ENCODE measurements at regions not wholly inside any gene's neighbourhood (a gene's known extent, or its start where the extent isn't known, plus 50 kb on each side); places are given as distances from the start of the nearest gene placed in this dataset.

- Mint-ChIP-seq H3K27me3 (ENCODE audit: low read depth) (no peaks in the 10 kb centered on the region), H3K27ac (no peak overlapping the region), H3K4me3 (no peak overlapping the region), H3K4me1 (ENCODE audit: low read depth) (peaks cover 6% of the 10 kb centered on the region), H3K36me3 (ENCODE audit: low read depth) (no peaks in the 10 kb centered on the region), H3K9me3 (no peaks in the 10 kb centered on the region)
Measured at GRCh38 chr20:24106801-24107445, 118.3 kb upstream of the GGTLC1 start.

DNA sequence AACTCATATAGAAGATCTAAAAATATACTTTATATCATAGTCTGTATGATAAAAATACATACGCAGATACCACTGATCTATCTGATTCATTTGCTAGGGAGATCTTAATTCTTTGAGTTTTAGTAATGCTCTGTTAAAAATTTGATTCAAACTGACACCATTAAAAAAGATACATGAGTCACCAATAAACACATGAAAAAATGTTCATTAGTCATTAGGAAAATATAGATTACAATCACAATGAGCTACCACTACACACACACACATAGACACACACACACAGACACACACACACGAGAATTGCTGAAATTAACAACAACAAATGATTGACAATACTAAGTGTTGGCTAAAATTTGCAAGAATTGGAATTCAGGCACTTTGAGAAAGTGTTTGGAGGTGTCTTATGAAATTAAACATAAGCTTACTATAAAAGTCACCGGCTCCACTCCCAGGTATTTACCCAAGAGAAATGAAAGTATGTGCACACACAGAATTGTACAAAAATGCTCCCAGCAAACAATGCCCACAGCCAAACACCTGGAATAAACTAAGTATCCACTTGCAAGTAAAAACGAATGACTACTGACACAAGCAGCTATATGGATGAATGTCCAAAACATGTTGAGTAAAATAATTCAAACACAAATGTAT, 117.7 kb upstream of the GGTLC1 start:
- no peaks in the 10 kb centered on the region for H3K27me3 Mint-ChIP-seq (ENCODE audit: low read depth)
- H3K27ac Mint-ChIP-seq: no peak overlapping the region
- H3K4me1 Mint-ChIP-seq (ENCODE audit: low read depth): peaks cover 6% of the 10 kb centered on the region
- no peak overlapping the region for H3K4me3 Mint-ChIP-seq
- H3K9me3 Mint-ChIP-seq: no peaks in the 10 kb centered on the region
- no peaks in the 10 kb centered on the region for H3K36me3 Mint-ChIP-seq (ENCODE audit: low read depth)

- Mint-ChIP-seq H3K27ac (no peak overlapping the region), H3K4me1 (ENCODE audit: low read depth) (peaks cover 10% of the 10 kb centered on the region), H3K36me3 (ENCODE audit: low read depth) (no peaks in the 10 kb centered on the region), H3K9me3 (no peaks in the 10 kb centered on the region), H3K27me3 (ENCODE audit: low read depth) (no peaks in the 10 kb centered on the region), H3K4me3 (no peak overlapping the region)
Measured at GRCh38 chr20:24102749-24103333, 114.3 kb upstream of the GGTLC1 start.

- H3K36me3 Mint-ChIP-seq (ENCODE audit: low read depth): no peaks in the 10 kb centered on the region
- peaks cover 10% of the 10 kb centered on the region for H3K4me1 Mint-ChIP-seq (ENCODE audit: low read depth)
- H3K27me3 Mint-ChIP-seq (ENCODE audit: low read depth): no peaks in the 10 kb centered on the region
- H3K9me3 Mint-ChIP-seq: no peaks in the 10 kb centered on the region
- H3K4me3 Mint-ChIP-seq: no peak overlapping the region
- no peak overlapping the region for H3K27ac Mint-ChIP-seq
Measured at GRCh38 chr20:24102290-24102689, 113.7 kb upstream of the GGTLC1 start.

DNA sequence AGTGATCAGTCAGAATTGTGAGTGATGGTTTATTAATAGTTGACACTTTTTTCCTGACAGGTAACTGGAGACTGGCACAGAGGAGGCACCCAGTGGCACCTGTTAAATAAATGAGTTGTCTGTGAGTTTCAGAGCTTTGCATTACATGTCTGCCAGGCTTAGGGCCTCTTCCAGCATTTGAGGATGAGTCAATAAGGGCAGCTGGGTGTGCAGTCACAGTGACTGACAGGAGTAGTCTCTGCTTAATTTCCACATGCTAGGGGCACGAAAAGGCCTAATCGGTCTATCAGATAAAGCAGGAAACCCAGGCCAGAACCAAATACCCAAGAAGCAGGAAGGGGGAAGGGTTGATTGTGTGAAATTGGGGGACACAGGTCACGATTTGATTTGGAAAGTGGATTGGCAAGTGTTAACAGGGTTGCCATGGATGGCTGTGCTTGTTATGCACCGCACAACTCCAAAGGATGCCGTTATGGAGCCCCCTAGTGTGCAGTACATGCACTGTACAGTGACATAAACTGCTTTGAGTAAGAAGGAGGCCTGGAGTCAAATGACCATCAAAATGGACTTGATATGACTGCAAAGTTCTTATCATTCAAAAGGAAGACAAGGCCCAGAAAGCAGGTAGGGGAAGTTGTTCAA, 111.9 kb upstream of the GGTLC1 start:
- Mint-ChIP-seq H3K36me3 (ENCODE audit: low read depth) (no peaks in the 10 kb centered on the region), H3K4me1 (ENCODE audit: low read depth) (peaks cover 10% of the 10 kb centered on the region), H3K4me3 (no peak overlapping the region)

GRCh38 chr20:24098886-24099285, 110.3 kb upstream of the GGTLC1 start:
- Mint-ChIP-seq H3K9me3 (no peaks in the 10 kb centered on the region), H3K27me3 (ENCODE audit: low read depth) (no peaks in the 10 kb centered on the region), H3K4me3 (no peak overlapping the region), H3K36me3 (ENCODE audit: low read depth) (no peaks in the 10 kb centered on the region), H3K27ac (no peak overlapping the region), H3K4me1 (ENCODE audit: low read depth) (peaks cover 10% of the 10 kb centered on the region)

More for the DNA sequence above, 111.9 kb upstream of the GGTLC1 start:
- no peak overlapping the region for H3K27ac Mint-ChIP-seq
- H3K27me3 Mint-ChIP-seq (ENCODE audit: low read depth): no peaks in the 10 kb centered on the region
- no peaks in the 10 kb centered on the region for H3K9me3 Mint-ChIP-seq

DNA sequence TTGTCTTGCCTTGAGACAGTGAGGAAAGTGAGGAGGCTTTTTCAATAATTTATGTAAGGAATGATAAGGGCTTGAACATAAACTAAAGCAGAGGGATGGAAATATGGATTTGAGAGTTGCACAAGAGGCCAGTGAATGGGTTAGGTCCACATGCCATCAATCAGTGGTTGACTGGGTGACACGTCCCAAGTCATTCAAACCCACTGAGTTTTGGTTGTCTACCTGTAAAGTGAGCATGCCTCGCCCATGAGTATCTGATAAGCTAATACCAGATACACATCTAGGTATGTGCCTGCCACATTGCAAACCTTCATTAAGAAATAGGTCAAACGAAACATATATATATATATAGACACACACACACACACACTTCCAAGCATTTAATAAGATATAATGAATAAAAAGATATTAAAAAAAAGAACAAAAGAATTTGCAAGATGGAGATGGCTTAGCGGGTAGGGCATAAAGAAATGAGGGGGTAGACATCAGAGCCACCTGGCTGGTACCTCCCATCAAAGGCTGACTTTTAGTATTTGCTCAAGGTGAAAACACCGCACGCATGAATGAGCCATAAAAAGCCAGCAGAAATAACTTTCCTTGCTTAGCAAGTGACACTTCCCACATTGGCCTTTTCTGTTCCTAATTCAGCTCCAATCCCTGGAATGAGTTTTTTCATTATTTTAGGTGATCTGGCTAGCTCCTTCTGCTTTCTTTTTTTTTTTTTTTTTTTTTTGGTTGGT, 109.1 kb upstream of the GGTLC1 start:
- H3K9me3 Mint-ChIP-seq: no peaks in the 10 kb centered on the region
- H3K36me3 Mint-ChIP-seq (ENCODE audit: low read depth): no peaks in the 10 kb centered on the region
- no peak overlapping the region for H3K4me3 Mint-ChIP-seq
- no peak overlapping the region for H3K27ac Mint-ChIP-seq
- no peaks in the 10 kb centered on the region for H3K27me3 Mint-ChIP-seq (ENCODE audit: low read depth)
- peaks cover 7% of the 10 kb centered on the region for H3K4me1 Mint-ChIP-seq (ENCODE audit: low read depth)

DNA sequence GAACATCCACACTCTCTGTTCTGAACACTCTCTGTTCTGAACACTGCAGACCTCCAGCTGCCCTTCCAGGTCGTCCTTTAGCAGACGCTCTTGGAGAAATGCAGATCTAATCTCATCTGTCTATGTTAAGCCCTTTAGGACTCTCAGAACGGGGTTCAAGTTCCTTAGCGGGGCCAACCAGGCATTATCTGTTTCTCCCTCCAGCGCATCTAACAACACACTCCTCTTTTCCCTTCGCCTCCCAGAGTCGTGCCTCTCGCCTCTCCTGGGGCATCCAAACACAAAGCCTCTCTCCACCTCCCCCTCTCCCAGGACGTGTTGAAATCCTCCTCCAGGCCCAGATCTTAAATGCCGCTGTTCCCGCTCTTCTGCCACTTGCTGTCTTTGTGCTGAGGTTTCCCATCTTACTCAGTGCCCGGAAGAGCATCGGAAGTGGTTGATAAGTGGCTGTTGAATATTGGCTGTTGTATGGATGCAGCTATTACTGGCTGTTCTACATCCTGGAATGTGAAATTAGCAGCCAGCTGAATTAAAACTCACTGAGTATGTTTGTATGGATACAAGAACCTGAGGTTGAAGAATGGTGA, 108.4 kb upstream of the GGTLC1 start:
- H3K9me3 Mint-ChIP-seq: no peaks in the 10 kb centered on the region
- no peak overlapping the region for H3K27ac Mint-ChIP-seq
- no peak overlapping the region for H3K4me3 Mint-ChIP-seq
- no peaks in the 10 kb centered on the region for H3K27me3 Mint-ChIP-seq (ENCODE audit: low read depth)
- peaks cover 6% of the 10 kb centered on the region for H3K4me1 Mint-ChIP-seq (ENCODE audit: low read depth)
- H3K36me3 Mint-ChIP-seq (ENCODE audit: low read depth): no peaks in the 10 kb centered on the region

DNA sequence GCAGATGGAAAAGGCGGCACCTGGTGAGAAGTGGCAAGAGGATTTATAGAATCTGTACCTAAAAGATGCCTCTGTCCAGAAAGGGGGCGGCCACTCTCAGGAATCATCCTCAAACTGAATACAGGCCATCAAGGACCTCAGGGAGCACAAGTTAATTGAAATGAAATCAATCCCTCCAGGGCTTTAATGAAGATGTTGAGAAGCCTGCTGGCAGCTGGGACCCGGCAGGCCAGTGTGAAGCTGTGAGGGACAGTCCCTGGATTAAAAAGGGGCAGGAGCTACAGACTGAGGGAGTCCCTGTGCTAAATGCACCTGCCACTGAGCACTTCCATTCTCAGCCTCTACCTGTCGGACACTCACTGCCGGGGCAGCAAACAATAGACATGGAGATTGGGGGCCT, 107.7 kb upstream of the GGTLC1 start:
- Mint-ChIP-seq H3K36me3 (ENCODE audit: low read depth) (no peaks in the 10 kb centered on the region), H3K27me3 (ENCODE audit: low read depth) (no peaks in the 10 kb centered on the region), H3K4me3 (no peak overlapping the region), H3K4me1 (ENCODE audit: low read depth) (peaks cover 6% of the 10 kb centered on the region), H3K27ac (no peak overlapping the region), H3K9me3 (no peaks in the 10 kb centered on the region)

DNA sequence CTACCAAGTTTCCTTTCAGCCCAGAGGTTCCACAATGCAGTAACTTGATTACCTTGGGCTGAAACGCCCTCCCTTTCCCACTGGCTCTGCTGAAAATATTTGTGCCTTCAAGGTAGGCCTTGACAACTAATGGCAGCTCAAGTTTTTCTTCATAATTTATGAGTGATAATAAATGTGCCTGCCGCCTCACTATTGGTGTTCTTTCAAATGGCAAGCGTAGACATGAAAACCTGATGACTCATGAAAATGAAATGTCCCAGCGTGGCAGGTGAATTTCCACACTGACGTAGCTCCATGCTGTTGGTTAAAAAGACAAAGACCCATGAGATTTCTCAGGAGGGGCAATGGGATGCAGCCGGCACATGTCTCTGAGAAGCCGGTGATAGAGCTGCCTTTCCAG, 107.2 kb upstream of the GGTLC1 start:
- H3K36me3 Mint-ChIP-seq (ENCODE audit: low read depth): no peaks in the 10 kb centered on the region
- H3K27ac Mint-ChIP-seq: no peak overlapping the region
- H3K4me1 Mint-ChIP-seq (ENCODE audit: low read depth): peaks cover 5% of the 10 kb centered on the region
- H3K27me3 Mint-ChIP-seq (ENCODE audit: low read depth): no peaks in the 10 kb centered on the region
- no peak overlapping the region for H3K4me3 Mint-ChIP-seq
- no peaks in the 10 kb centered on the region for H3K9me3 Mint-ChIP-seq

GRCh38 chr20:24095303-24095702, 106.7 kb upstream of the GGTLC1 start:
- Mint-ChIP-seq H3K27ac (no peak overlapping the region), H3K4me1 (ENCODE audit: low read depth) (peaks cover under 1% of the 10 kb centered on the region), H3K4me3 (no peak overlapping the region), H3K36me3 (ENCODE audit: low read depth) (no peaks in the 10 kb centered on the region), H3K9me3 (no peaks in the 10 kb centered on the region), H3K27me3 (ENCODE audit: low read depth) (no peaks in the 10 kb centered on the region)

DNA sequence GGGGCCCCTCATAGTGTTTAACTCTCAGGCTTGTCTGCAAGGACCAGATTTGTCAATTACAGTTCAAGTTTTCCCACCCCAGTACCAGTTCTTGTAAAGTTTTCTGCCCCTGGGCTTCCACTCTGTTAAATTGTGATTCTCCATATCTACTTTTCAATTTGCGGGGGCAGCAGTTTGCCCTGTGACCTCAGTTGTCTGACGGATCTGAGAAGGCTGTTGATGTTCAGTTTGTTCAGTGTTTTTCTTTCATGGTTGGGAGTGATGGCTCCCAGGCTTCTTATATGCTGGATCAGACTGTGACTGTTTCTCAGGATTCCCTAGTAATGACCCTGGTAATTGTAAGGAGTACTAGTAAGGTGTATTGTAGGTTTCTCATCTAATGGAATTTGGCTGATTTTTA, 101.0 kb upstream of the GGTLC1 start:
- Mint-ChIP-seq H3K27ac (no peak overlapping the region), H3K4me1 (ENCODE audit: low read depth) (no peaks in the 10 kb centered on the region), H3K36me3 (ENCODE audit: low read depth) (no peaks in the 10 kb centered on the region), H3K9me3 (no peaks in the 10 kb centered on the region), H3K4me3 (no peak overlapping the region), H3K27me3 (ENCODE audit: low read depth) (peaks cover 11% of the 10 kb centered on the region)

- Mint-ChIP-seq H3K36me3 (ENCODE audit: low read depth) (no peaks in the 10 kb centered on the region), H3K27ac (no peak overlapping the region), H3K27me3 (ENCODE audit: low read depth) (peaks cover 17% of the 10 kb centered on the region), H3K9me3 (no peaks in the 10 kb centered on the region), H3K4me1 (ENCODE audit: low read depth) (no peaks in the 10 kb centered on the region), H3K4me3 (no peak overlapping the region)
Measured at GRCh38 chr20:24086121-24086520, 97.5 kb upstream of the GGTLC1 start.

GRCh38 chr20:24084281-24084680, 95.7 kb upstream of the GGTLC1 start:
- Mint-ChIP-seq H3K36me3 (ENCODE audit: low read depth) (no peaks in the 10 kb centered on the region), H3K27me3 (ENCODE audit: low read depth) (peaks cover 17% of the 10 kb centered on the region), H3K27ac (no peak overlapping the region), H3K4me3 (no peak overlapping the region), H3K9me3 (no peaks in the 10 kb centered on the region), H3K4me1 (ENCODE audit: low read depth) (no peaks in the 10 kb centered on the region)
